GM12865 (cell line): ENCODE measurements at regions not wholly inside any gene's neighbourhood (a gene's known extent, or its start where the extent isn't known, plus 50 kb on each side); places are given as distances from the start of the nearest gene placed in this dataset.

Source experiments
- DNase-seq: peaks from one replicate; pipeline ENCODE4 v3.0.0; 2010; ENCODE audit warnings: low read depth
- H3K4me3 ChIP-seq: 2 replicates; pipeline ENCODE4 v1.5.1; 2011; ENCODE audit warnings: mild to moderate bottlenecking, low read depth, low read length, control low read depth
- TF ChIP-seq, protein P1 (sequence below): IDR thresholded peaks from 2 replicates; pipeline ENCODE4 v1.5.1; 2011; ENCODE audit warnings: low read length, control low read depth, low read depth, inconsistent platforms; ENCODE audit not compliant: insufficient read depth; ENCODE audit errors: missing control alignments

GRCh38 chr3:40655551-40655950, 130.8 kb downstream of the ZNF621 start:
- TF ChIP-seq, protein P1, sequence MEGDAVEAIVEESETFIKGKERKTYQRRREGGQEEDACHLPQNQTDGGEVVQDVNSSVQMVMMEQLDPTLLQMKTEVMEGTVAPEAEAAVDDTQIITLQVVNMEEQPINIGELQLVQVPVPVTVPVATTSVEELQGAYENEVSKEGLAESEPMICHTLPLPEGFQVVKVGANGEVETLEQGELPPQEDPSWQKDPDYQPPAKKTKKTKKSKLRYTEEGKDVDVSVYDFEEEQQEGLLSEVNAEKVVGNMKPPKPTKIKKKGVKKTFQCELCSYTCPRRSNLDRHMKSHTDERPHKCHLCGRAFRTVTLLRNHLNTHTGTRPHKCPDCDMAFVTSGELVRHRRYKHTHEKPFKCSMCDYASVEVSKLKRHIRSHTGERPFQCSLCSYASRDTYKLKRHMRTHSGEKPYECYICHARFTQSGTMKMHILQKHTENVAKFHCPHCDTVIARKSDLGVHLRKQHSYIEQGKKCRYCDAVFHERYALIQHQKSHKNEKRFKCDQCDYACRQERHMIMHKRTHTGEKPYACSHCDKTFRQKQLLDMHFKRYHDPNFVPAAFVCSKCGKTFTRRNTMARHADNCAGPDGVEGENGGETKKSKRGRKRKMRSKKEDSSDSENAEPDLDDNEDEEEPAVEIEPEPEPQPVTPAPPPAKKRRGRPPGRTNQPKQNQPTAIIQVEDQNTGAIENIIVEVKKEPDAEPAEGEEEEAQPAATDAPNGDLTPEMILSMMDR: no peak
- no peak for DNase-seq
- H3K4me3 ChIP-seq: no peak overlapping the region

DNA sequence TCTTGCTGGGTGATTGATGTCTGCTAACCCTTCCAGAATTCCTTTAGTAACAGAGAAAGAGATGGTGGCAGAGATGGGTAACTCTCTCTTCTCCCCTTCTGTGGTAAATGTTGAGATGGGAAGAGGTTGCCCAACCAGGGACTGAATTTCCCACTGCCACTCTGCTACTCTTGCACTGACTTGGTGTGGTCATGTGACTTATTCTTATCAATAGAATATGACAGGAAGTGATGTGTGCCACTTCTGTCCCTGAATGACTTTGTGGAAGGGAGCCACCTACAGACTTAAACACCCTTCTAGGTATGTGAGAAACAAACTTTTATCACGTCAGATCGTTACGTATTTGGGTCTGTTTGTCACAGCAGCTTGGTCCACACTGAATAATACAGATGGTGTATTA, 132.9 kb downstream of the ZNF621 start:
- TF ChIP-seq, protein P1: no peak
- DNase-seq: no peak
- no peak overlapping the region for H3K4me3 ChIP-seq

GRCh38 chr3:40658305-40658704, 133.5 kb downstream of the ZNF621 start:
- TF ChIP-seq, protein P1: no peak
- H3K4me3 ChIP-seq: no peak overlapping the region
- DNase-seq: no peak

- H3K4me3 ChIP-seq: no peak overlapping the region
- DNase-seq: no peak
- TF ChIP-seq, protein P1: no peak
These were observed 135.8 kb downstream of the ZNF621 start for GRCh38 chr3:40660554-40660953.

GRCh38 chr3:40661284-40661683, 136.5 kb downstream of the ZNF621 start:
- no peak for DNase-seq
- H3K4me3 ChIP-seq: no peak overlapping the region
- TF ChIP-seq, protein P1: no peak

- DNase-seq: no peak
- H3K4me3 ChIP-seq: no peak overlapping the region
- TF ChIP-seq, protein P1: no peak
These were observed 138.5 kb downstream of the ZNF621 start for GRCh38 chr3:40663280-40663679.

DNA sequence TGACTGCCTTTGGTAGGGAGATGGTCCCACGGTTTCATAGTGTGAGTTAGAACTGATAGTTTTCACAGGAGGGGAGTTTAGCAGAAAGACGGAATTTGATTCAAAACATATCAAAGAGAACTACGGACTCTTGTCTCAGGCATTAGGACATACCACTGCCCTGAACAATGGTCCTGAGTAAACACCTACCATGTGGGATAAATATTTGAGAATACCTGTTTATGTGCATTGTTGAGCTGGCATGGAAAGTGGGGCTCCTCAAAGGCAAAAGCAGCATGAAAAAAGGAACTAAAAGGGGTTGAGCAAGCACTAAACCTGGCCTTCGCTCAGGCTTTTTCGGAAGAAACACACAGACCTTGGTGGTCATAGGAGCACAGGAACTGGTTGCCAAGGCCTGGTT, 144.4 kb downstream of the ZNF621 start:
- no peak for DNase-seq
- H3K4me3 ChIP-seq: no peak overlapping the region
- TF ChIP-seq, protein P1: no peak
